ENCODE measurements at regions not wholly inside any gene's neighbourhood (a gene's known extent, or its start where the extent isn't known, plus 50 kb on each side); places are given as distances from the start of the nearest gene placed in this dataset.

- TF ChIP-seq CTCF (IDR thresholded peaks at IDR 0.05): no peak
- no peak overlapping the region for H3K4me3 Mint-ChIP-seq
- H3K9me3 Mint-ChIP-seq: no peaks in the 10 kb centered on the region
- no peaks in the 10 kb centered on the region for H3K36me3 Mint-ChIP-seq (ENCODE audit: low read depth)
- H3K4me1 Mint-ChIP-seq (ENCODE audit: low read depth): peaks cover 18% of the 10 kb centered on the region
- H3K27me3 Mint-ChIP-seq (ENCODE audit: insufficient read depth): peaks cover 9% of the 10 kb centered on the region
- DNase-seq: no peak
- H3K27ac Mint-ChIP-seq: no peak overlapping the region
These were observed 79.4 kb upstream of the CDKN3 start for GRCh38 chr14:54317391-54317790.

DNA sequence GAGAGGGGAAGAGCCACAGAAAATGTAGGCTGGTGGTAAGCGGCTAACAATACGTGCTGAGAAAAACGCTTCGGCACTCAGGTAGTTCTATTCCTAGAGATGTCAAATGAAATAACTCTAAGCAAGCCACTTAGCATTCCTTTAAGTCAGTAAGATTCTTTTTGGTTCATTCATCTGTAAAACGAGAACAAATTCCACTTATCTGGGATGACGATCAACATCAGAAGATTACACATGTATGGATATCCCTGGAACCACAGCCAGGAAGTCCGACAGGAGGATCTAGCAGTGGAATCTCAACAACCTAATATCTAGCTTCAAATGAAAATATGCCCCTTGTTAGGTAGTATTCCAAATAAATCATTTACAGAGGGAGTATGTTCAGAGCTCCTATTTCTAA lies 74.6 kb upstream of the CDKN3 start:
- H3K27me3 Mint-ChIP-seq (ENCODE audit: insufficient read depth): peaks cover 18% of the 10 kb centered on the region
- no peak overlapping the region for H3K27ac Mint-ChIP-seq
- H3K4me1 Mint-ChIP-seq (ENCODE audit: low read depth): peaks cover 15% of the 10 kb centered on the region; the same call in 1 of the 2 replicates
- H3K9me3 Mint-ChIP-seq: no peaks in the 10 kb centered on the region
- no peak overlapping the region for H3K4me3 Mint-ChIP-seq
- H3K36me3 Mint-ChIP-seq (ENCODE audit: low read depth): no peaks in the 10 kb centered on the region
- peak; percentile 9 for DNase-seq
- TF ChIP-seq CTCF (IDR thresholded peaks at IDR 0.05): no peak

- peaks cover 11% of the 10 kb centered on the region; the same call in 1 of the 2 replicates for H3K4me1 Mint-ChIP-seq (ENCODE audit: low read depth)
- peaks cover 18% of the 10 kb centered on the region for H3K27me3 Mint-ChIP-seq (ENCODE audit: insufficient read depth)
- TF ChIP-seq CTCF (IDR thresholded peaks at IDR 0.05): no peak
- H3K36me3 Mint-ChIP-seq (ENCODE audit: low read depth): no peaks in the 10 kb centered on the region
- H3K27ac Mint-ChIP-seq: no peak overlapping the region
- no peaks in the 10 kb centered on the region for H3K9me3 Mint-ChIP-seq
- H3K4me3 Mint-ChIP-seq: no peak overlapping the region
- no peak for DNase-seq
These were observed 74.0 kb upstream of the CDKN3 start for GRCh38 chr14:54322701-54323337.

GRCh38 chr14:54325766-54326165 lies 71.0 kb upstream of the CDKN3 start:
- no peak for TF ChIP-seq CTCF (IDR thresholded peaks at IDR 0.05)
- peaks cover 18% of the 10 kb centered on the region for H3K27me3 Mint-ChIP-seq (ENCODE audit: insufficient read depth)
- no peak overlapping the region for H3K4me3 Mint-ChIP-seq
- peaks cover 18% of the 10 kb centered on the region; the same call in 1 of the 2 replicates for H3K4me1 Mint-ChIP-seq (ENCODE audit: low read depth)
- H3K9me3 Mint-ChIP-seq: no peaks in the 10 kb centered on the region
- no peak overlapping the region for H3K27ac Mint-ChIP-seq
- no peak for DNase-seq
- H3K36me3 Mint-ChIP-seq (ENCODE audit: low read depth): no peaks in the 10 kb centered on the region

DNA sequence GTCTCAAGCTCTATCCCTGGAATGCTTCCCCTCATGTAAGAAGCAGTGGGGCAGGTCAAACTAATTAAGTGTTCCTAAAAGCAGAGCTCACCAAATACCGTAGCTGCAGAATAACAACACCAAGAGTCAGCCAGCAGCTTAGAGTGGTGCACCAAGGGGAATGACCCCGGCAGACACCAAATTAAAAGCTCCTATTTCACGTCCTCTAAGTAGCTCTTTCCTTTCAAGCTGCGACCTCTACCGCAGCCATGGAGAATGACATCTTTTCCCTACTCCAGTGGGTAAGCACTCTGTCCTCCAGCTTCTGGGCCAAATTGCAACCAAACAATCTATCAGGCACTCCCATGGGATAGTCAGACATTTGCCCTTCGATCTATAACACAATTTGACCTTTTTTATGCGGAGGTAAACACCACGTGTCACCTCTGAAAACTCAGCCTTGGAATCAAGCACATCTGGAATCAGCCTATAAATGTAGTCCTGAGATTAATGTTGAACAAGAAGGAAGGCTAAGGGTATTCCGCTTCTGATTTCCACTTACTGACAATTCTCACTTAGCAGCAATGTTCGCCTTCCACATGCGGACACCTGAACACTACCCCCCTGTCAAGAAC lies 67.6 kb upstream of the CDKN3 start:
- H3K4me1 Mint-ChIP-seq (ENCODE audit: low read depth): peaks cover 7% of the 10 kb centered on the region; the same call in 1 of the 2 replicates
- H3K9me3 Mint-ChIP-seq: no peaks in the 10 kb centered on the region
- peak; percentile 86 for TF ChIP-seq CTCF (IDR thresholded peaks at IDR 0.05)
- H3K4me3 Mint-ChIP-seq: no peak overlapping the region
- no peaks in the 10 kb centered on the region for H3K36me3 Mint-ChIP-seq (ENCODE audit: low read depth)
- no peak overlapping the region for H3K27ac Mint-ChIP-seq
- DNase-seq: peak; percentile 53
- H3K27me3 Mint-ChIP-seq (ENCODE audit: insufficient read depth): peaks cover 11% of the 10 kb centered on the region
